ENCODE measurements at regions not wholly inside any gene's neighbourhood (a gene's known extent, or its start where the extent isn't known, plus 50 kb on each side); places are given as distances from the start of the nearest gene placed in this dataset.

DNA sequence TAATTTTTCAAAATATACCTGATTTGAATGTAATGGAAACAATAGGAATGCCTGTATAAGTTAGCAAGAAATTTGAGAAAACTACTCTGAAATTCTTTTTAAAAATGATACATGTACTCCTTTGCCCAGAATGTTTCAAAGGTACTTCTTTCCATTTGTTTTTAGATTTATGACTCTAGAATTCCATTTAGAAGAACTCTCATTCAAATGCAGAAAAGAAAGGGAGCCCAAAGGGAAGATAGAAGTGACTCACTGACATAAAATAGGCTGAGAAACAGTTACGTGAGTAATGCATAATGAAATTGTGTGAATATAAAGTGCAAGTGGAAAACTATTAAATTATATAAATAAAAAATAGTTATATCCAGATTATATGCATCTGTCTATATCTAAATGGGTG lies 926.3 kb downstream of the TAF11L14 start:
- TF ChIP-seq, protein P1, sequence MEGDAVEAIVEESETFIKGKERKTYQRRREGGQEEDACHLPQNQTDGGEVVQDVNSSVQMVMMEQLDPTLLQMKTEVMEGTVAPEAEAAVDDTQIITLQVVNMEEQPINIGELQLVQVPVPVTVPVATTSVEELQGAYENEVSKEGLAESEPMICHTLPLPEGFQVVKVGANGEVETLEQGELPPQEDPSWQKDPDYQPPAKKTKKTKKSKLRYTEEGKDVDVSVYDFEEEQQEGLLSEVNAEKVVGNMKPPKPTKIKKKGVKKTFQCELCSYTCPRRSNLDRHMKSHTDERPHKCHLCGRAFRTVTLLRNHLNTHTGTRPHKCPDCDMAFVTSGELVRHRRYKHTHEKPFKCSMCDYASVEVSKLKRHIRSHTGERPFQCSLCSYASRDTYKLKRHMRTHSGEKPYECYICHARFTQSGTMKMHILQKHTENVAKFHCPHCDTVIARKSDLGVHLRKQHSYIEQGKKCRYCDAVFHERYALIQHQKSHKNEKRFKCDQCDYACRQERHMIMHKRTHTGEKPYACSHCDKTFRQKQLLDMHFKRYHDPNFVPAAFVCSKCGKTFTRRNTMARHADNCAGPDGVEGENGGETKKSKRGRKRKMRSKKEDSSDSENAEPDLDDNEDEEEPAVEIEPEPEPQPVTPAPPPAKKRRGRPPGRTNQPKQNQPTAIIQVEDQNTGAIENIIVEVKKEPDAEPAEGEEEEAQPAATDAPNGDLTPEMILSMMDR (conservative IDR thresholded peaks at IDR 0.05) = no peak
- Mint-ChIP-seq H3K9me3 (no peaks in the 10 kb centered on the region), H3K27me3 (ENCODE audit: low read depth) (no peaks in the 10 kb centered on the region), H3K27ac (no peak overlapping the region), H3K4me3 (no peak overlapping the region), H3K36me3 (ENCODE audit: insufficient read depth in 1 of 3, low read depth in 3 of 3) (no peaks in the 10 kb centered on the region), H3K4me1 (peaks cover 0 to 23% of the 10 kb centered on the region in 2 experiments; a peak in 2 of 4 replicates)
- Histone ChIP-seq H3K9ac (ENCODE audit: extremely low read depth, insufficient read length, low read length) (no peak overlapping the region), H3K23me2 (ENCODE audit: insufficient read length, low read depth, low read length, poor library complexity, severe bottlenecking) (no peaks in the 10 kb centered on the region), H3K4me1 (ENCODE audit: insufficient read depth, low read length) (no peaks in the 10 kb centered on the region), H4K5ac (ENCODE audit: insufficient read length, low read depth, low read length) (no peak overlapping the region), H3K23ac (ENCODE audit: insufficient read length, low read depth, low read length) (no peak overlapping the region), H4K20me1 (ENCODE audit: control insufficient read depth, insufficient read depth, insufficient read length) (no peaks in the 10 kb centered on the region), H2AK5ac (ENCODE audit: insufficient read length, low read length) (no peak overlapping the region), H2BK12ac (ENCODE audit: insufficient read length, low read depth, low read length) (no peak overlapping the region), H2BK15ac (ENCODE audit: low read depth, low read length) (no peak overlapping the region), H3K27ac (ENCODE audit: insufficient read length, low read depth, low read length) (no peak overlapping the region), H2BK5ac (ENCODE audit: insufficient read length, low read length) (no peak overlapping the region), H3K9me3 (ENCODE audit: control insufficient read depth, low read depth, low read length) (no peaks in the 10 kb centered on the region), H4K91ac (ENCODE audit: insufficient read length, low read depth, low read length) (no peak overlapping the region), H2BK120ac (ENCODE audit: low read depth, low read length, poor library complexity, severe bottlenecking) (no peak overlapping the region), H3T11ph (ENCODE audit: low read length) (no peak overlapping the region), H2BK20ac (ENCODE audit: low read depth, low read length, poor library complexity, severe bottlenecking) (no peak overlapping the region), H3K4ac (ENCODE audit: low read depth, low read length) (no peak overlapping the region), H3K79me2 (ENCODE audit: insufficient read depth, low read length) (no peaks in the 10 kb centered on the region), H3K79me1 (ENCODE audit: insufficient read depth, low read depth, low read length, poor library complexity, severe bottlenecking) (no peaks in the 10 kb centered on the region), H2AFZ (ENCODE audit: low read length) (no peak overlapping the region), H3K4me2 (ENCODE audit: insufficient read depth, insufficient read length, low read length) (no peak overlapping the region), H4K8ac (replicated peaks; ENCODE audit: insufficient read length, low read depth, low read length) (no peak overlapping the region), H3K27me3 (ENCODE audit: insufficient read depth, low read length) (no peaks in the 10 kb centered on the region), H3K56ac (ENCODE audit: insufficient read length, low read depth, low read length) (no peak overlapping the region), H3K18ac (ENCODE audit: insufficient read length, low read depth, low read length) (no peak overlapping the region), H3K14ac (ENCODE audit: insufficient read depth, low read length) (no peak overlapping the region)
- DNase-seq = no peak
- no CpG with 5 or more reads among the region's 1 CpG for WGBS (ENCODE audit: extremely low coverage, insufficient read length, low lambda C conversion rate)

Measured in H9 (cell line).